AG04449 (cell line): ENCODE measurements at regions not wholly inside any gene's neighbourhood (a gene's known extent, or its start where the extent isn't known, plus 50 kb on each side); places are given as distances from the start of the nearest gene placed in this dataset.
A peak's percentile ranks its signal among the peaks of the same experiment; 100 is the strongest.

Source experiments
- CTCF ChIA-PET: fragments of 350-600 bp; formaldehyde crosslinking; extraction: SDS; loops from one replicate; lab custom pipeline; 2021; ENCODE audit warnings: antibody characterized with exemption; lab: Yijun Ruan, JAX
- POLR2A ChIA-PET: fragments of 400-600, 350-600 bp; formaldehyde crosslinking; extraction: SDS; loops from one replicate; lab custom pipeline; 2020; ENCODE audit warnings: antibody characterized with exemption, inconsistent platforms; lab: Yijun Ruan, JAX
- DNase-seq: peaks from one replicate; pipeline ENCODE4 v3.0.0-alpha.2; 2010; ENCODE audit warnings: low read depth, low spot score
- H3K4me3 ChIP-seq: 2 replicates; pipeline ENCODE4 v1.5.1; 2011; ENCODE audit warnings: low read depth, mild to moderate bottlenecking, control low read depth, low read length
- TF ChIP-seq, protein P1 (sequence below): IDR thresholded peaks from one replicate; pipeline ENCODE4 v1.5.1; 2011; ENCODE audit warnings: mild to moderate bottlenecking, moderate library complexity, low read length, control low read depth, inconsistent platforms; ENCODE audit not compliant: insufficient read depth; ENCODE audit errors: missing control alignments

- ChIA-PET POLR2A (no interaction called here), CTCF (interaction anchor here (0.7 to 12.7 kb wide), 41 partner anchors 8 to 420 kb away, joined by 3 to 520 read pairs (median 4); no protein-coding TSS in a partner anchor)
- peak; percentile 29 for DNase-seq
- H3K4me3 ChIP-seq: no peak overlapping the region
- TF ChIP-seq, protein P1, sequence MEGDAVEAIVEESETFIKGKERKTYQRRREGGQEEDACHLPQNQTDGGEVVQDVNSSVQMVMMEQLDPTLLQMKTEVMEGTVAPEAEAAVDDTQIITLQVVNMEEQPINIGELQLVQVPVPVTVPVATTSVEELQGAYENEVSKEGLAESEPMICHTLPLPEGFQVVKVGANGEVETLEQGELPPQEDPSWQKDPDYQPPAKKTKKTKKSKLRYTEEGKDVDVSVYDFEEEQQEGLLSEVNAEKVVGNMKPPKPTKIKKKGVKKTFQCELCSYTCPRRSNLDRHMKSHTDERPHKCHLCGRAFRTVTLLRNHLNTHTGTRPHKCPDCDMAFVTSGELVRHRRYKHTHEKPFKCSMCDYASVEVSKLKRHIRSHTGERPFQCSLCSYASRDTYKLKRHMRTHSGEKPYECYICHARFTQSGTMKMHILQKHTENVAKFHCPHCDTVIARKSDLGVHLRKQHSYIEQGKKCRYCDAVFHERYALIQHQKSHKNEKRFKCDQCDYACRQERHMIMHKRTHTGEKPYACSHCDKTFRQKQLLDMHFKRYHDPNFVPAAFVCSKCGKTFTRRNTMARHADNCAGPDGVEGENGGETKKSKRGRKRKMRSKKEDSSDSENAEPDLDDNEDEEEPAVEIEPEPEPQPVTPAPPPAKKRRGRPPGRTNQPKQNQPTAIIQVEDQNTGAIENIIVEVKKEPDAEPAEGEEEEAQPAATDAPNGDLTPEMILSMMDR: peak; percentile 63
These were observed 138.0 kb upstream of the NUDT7 start for GRCh38 chr16:77584205-77584859.

- ChIA-PET CTCF (interaction anchor here (0.6 to 12.7 kb wide), 21 partner anchors 8 to 418 kb away, joined by 3 to 520 read pairs (median 5); no protein-coding TSS in a partner anchor), POLR2A (no interaction called here)
- DNase-seq: no peak
- TF ChIP-seq, protein P1: no peak
- no peak overlapping the region for H3K4me3 ChIP-seq
These were observed 136.7 kb upstream of the NUDT7 start for GRCh38 chr16:77585379-77586251.

DNA sequence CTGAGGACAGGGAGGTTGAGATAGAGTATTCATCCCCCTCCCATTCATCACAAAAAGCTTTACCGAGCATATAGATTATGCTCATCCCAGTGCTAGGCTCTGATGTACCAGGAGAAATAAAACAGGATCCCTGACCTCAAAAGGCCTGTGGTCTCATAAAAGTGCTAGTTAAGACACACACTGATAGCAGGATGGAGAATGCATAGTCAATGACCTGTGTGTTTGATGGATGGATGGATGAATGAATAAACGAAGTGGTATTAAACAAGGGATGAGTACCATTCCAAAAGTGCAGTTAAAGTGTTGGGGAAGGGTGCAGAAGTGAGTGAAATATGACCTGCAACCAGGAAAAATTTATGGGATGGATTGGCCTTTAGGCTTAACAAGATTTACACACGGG is 133.9 kb upstream of the NUDT7 start:
- no peak overlapping the region for H3K4me3 ChIP-seq
- ChIA-PET POLR2A (no interaction called here), CTCF (interaction anchor here (0.7 to 12.7 kb wide), 3 partner anchors 72 to 414 kb away, joined by 3 to 520 read pairs (median 5); no protein-coding TSS in a partner anchor)
- TF ChIP-seq, protein P1: no peak
- DNase-seq: no peak

DNA sequence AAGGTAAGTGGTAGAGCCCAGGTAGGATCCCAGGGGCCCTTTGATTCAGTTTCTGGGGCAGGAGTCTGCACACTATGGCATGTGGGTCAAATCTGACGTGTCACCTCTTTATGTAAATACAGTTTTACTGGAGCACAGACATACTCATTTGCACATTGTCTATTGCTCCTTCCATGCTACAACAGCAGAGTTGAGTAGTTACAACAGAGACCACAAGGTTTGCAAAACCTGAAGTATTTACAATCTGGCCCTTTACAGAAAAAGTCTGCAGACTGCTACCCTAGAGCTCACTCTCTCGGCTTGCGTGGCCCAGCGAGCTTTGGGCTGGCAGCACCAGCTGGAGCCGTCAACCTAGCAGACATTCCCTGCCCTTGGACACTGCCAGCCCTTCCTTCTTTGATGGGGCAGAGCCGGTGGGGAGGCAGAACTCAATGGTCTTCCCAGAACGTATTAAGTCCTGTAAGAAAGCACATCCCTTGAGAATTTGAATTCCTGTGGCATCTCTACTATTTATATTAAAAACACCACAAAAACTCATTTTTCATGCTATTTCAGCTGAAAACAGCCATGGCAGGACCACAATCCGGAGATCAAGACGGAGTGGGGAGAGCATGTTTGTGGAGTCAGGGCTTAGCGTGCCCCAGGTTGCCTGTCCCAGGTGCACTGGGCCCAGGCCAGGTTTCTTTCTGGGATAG is 133.1 kb upstream of the NUDT7 start:
- ChIA-PET CTCF (interaction anchor here (0.7 to 12.7 kb wide), 3 partner anchors 71 to 413 kb away, joined by 3 to 520 read pairs (median 5); no protein-coding TSS in a partner anchor), POLR2A (no interaction called here)
- no peak for DNase-seq

DNA sequence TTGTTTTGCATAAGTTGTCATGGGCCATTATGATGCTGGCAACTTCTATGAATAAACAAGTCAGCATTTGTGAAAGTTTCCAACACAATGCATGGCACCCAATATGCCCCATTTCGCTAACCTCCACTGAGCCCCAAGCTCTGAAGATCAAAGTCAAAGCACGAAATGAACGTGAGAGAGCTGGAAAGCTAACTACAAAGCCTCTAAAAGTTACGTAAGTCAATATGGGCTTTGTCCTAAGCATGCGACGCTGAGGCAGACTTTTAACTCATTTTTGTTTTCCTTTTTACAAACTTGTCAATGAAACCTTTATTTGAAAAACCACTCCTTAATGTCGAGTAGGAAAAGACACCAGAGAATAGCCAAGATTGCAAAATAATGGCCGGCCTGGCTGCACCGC is 131.6 kb upstream of the NUDT7 start:
- CTCF ChIA-PET: interaction anchor here (1.2 to 12.7 kb wide), 3 partner anchors 7 to 356 kb away, joined by 3 to 520 read pairs (median 41); no protein-coding TSS in a partner anchor
- no peak for DNase-seq
- no peak overlapping the region for H3K4me3 ChIP-seq
- TF ChIP-seq, protein P1: no peak
- POLR2A ChIA-PET: no interaction called here

More for the DNA sequence above, 133.1 kb upstream of the NUDT7 start:
- TF ChIP-seq, protein P1: no peak
- H3K4me3 ChIP-seq: no peak overlapping the region
